ENCODE measurements at regions not wholly inside any gene's neighbourhood (a gene's known extent, or its start where the extent isn't known, plus 50 kb on each side); places are given as distances from the start of the nearest gene placed in this dataset.

DNA sequence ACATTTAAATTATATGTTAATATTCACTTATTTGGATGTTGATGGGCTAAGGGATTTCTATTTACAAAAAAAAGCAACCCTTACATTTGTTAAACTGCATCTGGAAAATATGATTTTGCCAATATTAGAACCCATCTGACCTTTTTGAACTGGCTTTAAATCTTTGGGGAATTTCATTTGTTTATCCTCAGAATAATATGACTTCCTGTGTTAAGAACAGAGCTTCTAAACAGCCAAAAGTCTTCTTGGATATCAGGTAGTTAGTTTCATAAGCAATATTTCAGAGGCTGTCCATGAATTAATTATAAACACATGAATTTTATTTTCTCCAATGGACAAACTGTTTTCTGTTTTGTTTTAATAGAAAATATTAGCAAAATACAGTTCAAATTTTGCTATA is 301.9 kb upstream of the AGTR1 start:
- Histone ChIP-seq H3K4me3 (no peak overlapping the region), H3K9me3 (no peaks in the 10 kb centered on the region), H3K4me1 (no peaks in the 10 kb centered on the region), H3K27me3 (replicated peaks in 1 of 7) (no peaks in the 10 kb centered on the region), H3K27ac (no peak overlapping the region), H3K36me3 (no peaks in the 10 kb centered on the region)
- no peak for DNase-seq
- TF ChIP-seq CTCF (IDR thresholded peaks at IDR 0.05 in 8 of 11, conservative IDR thresholded peaks at IDR 0.05 in 3 of 11) (no peak), POLR2A (IDR thresholded peaks at IDR 0.05) (no peak), POLR2AphosphoS5 (IDR thresholded peaks at IDR 0.05) (no peak)
- intact Hi-C loops (cut with DNase I; ENCODE audit: low total_unique reads), result no loop called here

DNA sequence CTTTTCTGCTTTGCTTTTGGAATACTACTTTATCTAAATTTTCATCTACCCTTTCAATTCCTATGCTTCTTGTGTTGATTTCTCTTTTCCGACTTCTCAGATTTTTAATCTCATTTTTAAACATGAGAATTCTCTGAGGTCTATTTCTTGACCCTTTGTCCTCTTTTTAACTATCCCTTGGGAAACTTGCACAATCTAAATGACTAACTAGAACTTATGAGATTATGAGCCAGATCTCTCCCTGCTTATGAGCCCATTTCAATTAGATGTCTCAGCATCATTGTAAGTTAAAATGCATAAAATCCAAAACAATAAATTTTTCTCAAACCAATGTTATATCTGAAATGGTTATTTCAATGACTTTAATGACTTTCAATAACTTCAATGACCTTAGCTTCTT is 296.9 kb upstream of the AGTR1 start:
- Histone ChIP-seq H3K27ac (peak overlapping the region in 4 of 8 donors; percentile 9 to 20 (median 13)), H3K9me3 (no peaks in the 10 kb centered on the region), H3K4me1 (no peaks in the 10 kb centered on the region), H3K36me3 (no peaks in the 10 kb centered on the region), H3K27me3 (replicated peaks in 1 of 7) (no peaks in the 10 kb centered on the region), H3K4me3 (no peak overlapping the region)
- DNase-seq, result no peak
- no peak for TF ChIP-seq POLR2A (IDR thresholded peaks at IDR 0.05)
- no peak for TF ChIP-seq CTCF (IDR thresholded peaks at IDR 0.05 in 8 of 11, conservative IDR thresholded peaks at IDR 0.05 in 3 of 11)
- no peak for TF ChIP-seq POLR2AphosphoS5 (IDR thresholded peaks at IDR 0.05)
- intact Hi-C loops (cut with DNase I; ENCODE audit: low total_unique reads), result no loop called here
- WGBS, 5 donors, result 74 to 82% (median 75%) methylated on average over 1 of the region's 1 CpG

GRCh38 chr3:148408667-148409066 is 289.0 kb upstream of the AGTR1 start:
- intact Hi-C loops (cut with DNase I; ENCODE audit: low total_unique reads), result no loop called here

DNA sequence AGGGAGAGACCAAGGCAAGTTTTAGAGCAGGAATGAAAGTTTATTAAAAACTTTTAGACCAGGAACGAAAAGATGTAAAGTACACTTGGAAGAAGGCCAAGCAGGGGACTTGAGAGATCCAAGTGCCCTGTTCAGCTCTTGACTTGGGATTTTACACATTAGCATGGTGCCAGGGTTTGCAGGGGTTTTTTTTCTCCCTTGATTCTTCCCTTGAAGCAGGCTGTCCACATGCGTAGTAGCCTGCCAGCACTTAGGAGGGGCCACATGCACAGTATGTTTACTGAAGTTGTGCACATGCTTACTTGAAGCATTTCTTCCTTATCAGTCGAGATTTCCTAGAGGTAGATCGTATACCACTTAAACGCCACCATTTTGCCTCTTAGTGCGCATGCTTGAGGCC is 277.5 kb upstream of the AGTR1 start:
- intact Hi-C loops (cut with DNase I; ENCODE audit: low total_unique reads), result no loop called here
- Histone ChIP-seq H3K4me1 (no peaks in the 10 kb centered on the region), H3K27ac (no peak overlapping the region), H3K36me3 (no peaks in the 10 kb centered on the region), H3K9me3 (peaks cover 0 to 3% (median 0%) of the 10 kb centered on the region in 8 donors), H3K27me3 (replicated peaks in 1 of 7) (no peaks in the 10 kb centered on the region), H3K4me3 (no peak overlapping the region)
- WGBS, 5 donors, result 80 to 88% (median 86%) methylated on average over 6 of the region's 6 CpGs
- DNase-seq, result no peak
- TF ChIP-seq CTCF (IDR thresholded peaks at IDR 0.05 in 8 of 11, conservative IDR thresholded peaks at IDR 0.05 in 3 of 11) (no peak), POLR2A (IDR thresholded peaks at IDR 0.05) (no peak), POLR2AphosphoS5 (IDR thresholded peaks at IDR 0.05) (no peak)

More at GRCh38 chr3:148408667-148409066, 289.0 kb upstream of the AGTR1 start:
- no peak overlapping the region for H3K27ac ChIP-seq
- WGBS, 5 donors, result 80 to 89% (median 83%) methylated on average over 3 of the region's 3 CpGs
- no peak overlapping the region for H3K4me3 ChIP-seq
- no peak for TF ChIP-seq CTCF (IDR thresholded peaks at IDR 0.05 in 8 of 11, conservative IDR thresholded peaks at IDR 0.05 in 3 of 11)
- H3K4me1 ChIP-seq, result no peaks in the 10 kb centered on the region
- no peaks in the 10 kb centered on the region for H3K36me3 ChIP-seq
- DNase-seq, result no peak
- H3K27me3 ChIP-seq (replicated peaks in 1 of 7), result no peaks in the 10 kb centered on the region
- peaks cover 0 to 20% (median 12%) of the 10 kb centered on the region in 8 donors for H3K9me3 ChIP-seq
